ENCODE measurements at regions not wholly inside any gene's neighbourhood (a gene's known extent, or its start where the extent isn't known, plus 50 kb on each side); places are given as distances from the start of the nearest gene placed in this dataset.

DNA sequence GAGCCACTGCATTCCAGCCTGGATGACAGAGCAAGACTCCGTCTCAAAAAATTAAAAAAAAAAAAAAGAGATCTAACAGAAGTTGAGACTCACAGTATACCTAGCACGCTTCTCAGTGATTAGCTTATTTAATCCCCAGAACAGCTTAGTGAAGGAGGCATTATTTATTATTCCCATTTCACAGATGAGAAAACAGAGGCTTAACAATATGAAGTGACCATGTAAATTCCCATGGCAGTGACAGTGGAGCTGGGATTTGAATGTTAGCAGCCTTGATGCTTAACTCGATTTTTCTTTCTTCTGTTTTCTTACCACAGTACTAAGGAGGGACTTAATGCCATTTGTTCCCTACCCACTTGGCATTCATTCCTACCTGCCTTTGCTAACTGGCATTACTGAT is 89.9 kb upstream of the ZNF217 start:
- TF ChIP-seq, protein P1, sequence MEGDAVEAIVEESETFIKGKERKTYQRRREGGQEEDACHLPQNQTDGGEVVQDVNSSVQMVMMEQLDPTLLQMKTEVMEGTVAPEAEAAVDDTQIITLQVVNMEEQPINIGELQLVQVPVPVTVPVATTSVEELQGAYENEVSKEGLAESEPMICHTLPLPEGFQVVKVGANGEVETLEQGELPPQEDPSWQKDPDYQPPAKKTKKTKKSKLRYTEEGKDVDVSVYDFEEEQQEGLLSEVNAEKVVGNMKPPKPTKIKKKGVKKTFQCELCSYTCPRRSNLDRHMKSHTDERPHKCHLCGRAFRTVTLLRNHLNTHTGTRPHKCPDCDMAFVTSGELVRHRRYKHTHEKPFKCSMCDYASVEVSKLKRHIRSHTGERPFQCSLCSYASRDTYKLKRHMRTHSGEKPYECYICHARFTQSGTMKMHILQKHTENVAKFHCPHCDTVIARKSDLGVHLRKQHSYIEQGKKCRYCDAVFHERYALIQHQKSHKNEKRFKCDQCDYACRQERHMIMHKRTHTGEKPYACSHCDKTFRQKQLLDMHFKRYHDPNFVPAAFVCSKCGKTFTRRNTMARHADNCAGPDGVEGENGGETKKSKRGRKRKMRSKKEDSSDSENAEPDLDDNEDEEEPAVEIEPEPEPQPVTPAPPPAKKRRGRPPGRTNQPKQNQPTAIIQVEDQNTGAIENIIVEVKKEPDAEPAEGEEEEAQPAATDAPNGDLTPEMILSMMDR (IDR thresholded peaks at IDR 0.05): no peak
- no peak for TF ChIP-seq POLR2AphosphoS5 (IDR thresholded peaks at IDR 0.05; ENCODE audit: insufficient read depth in 1 of 2, low read depth in 1 of 2)
- H3K27ac ChIP-seq: no peak overlapping the region
- no peaks in the 10 kb centered on the region for H3K9me3 ChIP-seq
- H3K4me1 ChIP-seq: no peaks in the 10 kb centered on the region
- no peak for DNase-seq (ENCODE audit: extremely low spot score in 2 of 2)
- intact Hi-C loops (cut with DNase I): no loop called here
- no peak overlapping the region for H3K4me3 ChIP-seq
- H3K27me3 ChIP-seq: no peaks in the 10 kb centered on the region
- no peaks in the 10 kb centered on the region for H3K36me3 ChIP-seq

DNA sequence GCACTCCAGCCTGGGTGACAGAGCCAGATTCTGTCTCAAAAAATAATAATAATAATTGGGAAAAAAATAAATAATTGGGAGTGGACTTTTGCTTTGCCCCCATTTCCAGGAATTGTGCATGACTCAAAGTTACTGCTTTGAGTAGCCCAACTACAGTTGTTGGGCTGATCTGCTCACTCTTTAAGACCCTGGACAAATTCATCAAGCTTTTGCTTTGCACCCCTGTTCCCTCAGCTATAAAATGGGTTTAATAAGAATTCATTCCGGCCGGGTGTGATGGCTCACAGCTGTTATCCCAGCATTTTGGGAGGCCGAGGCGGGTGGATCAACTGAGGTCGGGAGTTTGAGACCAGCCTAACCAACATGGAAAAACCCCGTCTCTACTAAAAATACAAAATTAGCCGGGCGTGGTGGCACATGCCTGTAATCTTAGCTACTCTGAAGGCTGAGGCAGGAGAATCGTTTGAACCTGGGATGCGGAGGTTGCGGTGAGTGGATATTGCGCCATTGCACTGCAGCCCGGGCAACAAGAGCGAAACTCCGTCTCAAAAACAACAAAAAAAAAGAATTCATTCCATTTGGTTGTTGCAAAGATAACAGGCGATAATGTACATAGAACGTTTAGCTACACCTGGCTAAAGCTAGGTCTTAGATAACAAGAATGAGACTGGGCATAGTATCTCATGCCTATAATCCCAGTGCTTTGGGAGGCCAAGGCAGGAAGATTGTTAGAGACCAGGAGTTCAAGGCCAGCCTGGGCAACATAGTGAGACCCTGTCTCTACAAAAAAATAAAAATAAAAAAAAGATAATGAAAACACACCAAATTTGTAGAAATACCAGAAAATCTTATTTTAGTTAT is 87.9 kb upstream of the ZNF217 start:
- H3K36me3 ChIP-seq: no peaks in the 10 kb centered on the region
- H3K4me1 ChIP-seq: no peaks in the 10 kb centered on the region
- H3K27ac ChIP-seq: no peak overlapping the region
- no peak for TF ChIP-seq POLR2AphosphoS5 (IDR thresholded peaks at IDR 0.05; ENCODE audit: insufficient read depth in 1 of 2, low read depth in 1 of 2)
- TF ChIP-seq, protein P1 (IDR thresholded peaks at IDR 0.05): no peak
- TF ChIP-seq POLR2A (IDR thresholded peaks at IDR 0.05): no peak
- H3K4me3 ChIP-seq: no peak overlapping the region
- intact Hi-C loops (cut with DNase I): no loop called here
- no peaks in the 10 kb centered on the region for H3K9me3 ChIP-seq
- no peak for DNase-seq (ENCODE audit: extremely low spot score in 2 of 2)
- H3K27me3 ChIP-seq: no peaks in the 10 kb centered on the region

DNA sequence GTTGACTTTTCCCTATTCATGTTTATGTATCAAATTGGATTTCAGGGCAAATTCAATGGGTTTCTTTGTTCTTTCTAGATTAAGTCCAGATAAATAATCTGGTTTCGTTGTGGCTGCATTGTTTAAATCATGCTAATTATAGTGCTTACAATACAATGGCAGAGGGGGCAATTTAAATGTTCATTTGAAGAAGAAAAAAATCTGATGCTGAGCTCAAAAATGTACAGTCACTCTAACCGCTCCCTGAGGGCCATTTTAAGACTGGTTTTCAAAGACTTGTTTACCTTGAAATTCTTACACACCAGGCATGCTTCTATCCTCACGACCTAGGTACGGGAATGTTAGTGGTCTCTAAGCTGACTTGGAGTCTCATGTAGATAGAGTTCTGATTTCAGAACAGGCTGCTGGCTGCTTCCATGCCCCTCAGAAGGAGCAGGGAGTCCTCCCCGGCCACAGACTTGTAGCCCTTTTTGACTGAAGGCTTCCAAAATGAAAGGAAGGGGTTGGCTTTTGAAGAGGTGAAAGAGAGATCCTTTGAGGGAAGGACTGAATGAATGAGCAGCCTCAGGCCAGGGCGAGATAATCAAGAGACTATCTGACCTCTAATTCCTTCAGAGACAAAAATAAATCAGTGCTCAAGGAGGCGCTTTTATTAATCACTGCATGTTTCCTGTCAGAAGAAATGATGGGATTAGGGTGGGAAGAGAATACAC is 86.1 kb upstream of the ZNF217 start:
- H3K27me3 ChIP-seq: no peaks in the 10 kb centered on the region
- no peaks in the 10 kb centered on the region for H3K4me1 ChIP-seq
- no peak for DNase-seq (ENCODE audit: extremely low spot score in 2 of 2)
- TF ChIP-seq POLR2A (IDR thresholded peaks at IDR 0.05): no peak
- TF ChIP-seq, protein P1 (IDR thresholded peaks at IDR 0.05): no peak
- no peak for TF ChIP-seq POLR2AphosphoS5 (IDR thresholded peaks at IDR 0.05; ENCODE audit: insufficient read depth in 1 of 2, low read depth in 1 of 2)
- no peaks in the 10 kb centered on the region for H3K9me3 ChIP-seq
- H3K4me3 ChIP-seq: no peak overlapping the region
- intact Hi-C loops (cut with DNase I): no loop called here
- H3K27ac ChIP-seq: no peak overlapping the region
- H3K36me3 ChIP-seq: no peaks in the 10 kb centered on the region

DNA sequence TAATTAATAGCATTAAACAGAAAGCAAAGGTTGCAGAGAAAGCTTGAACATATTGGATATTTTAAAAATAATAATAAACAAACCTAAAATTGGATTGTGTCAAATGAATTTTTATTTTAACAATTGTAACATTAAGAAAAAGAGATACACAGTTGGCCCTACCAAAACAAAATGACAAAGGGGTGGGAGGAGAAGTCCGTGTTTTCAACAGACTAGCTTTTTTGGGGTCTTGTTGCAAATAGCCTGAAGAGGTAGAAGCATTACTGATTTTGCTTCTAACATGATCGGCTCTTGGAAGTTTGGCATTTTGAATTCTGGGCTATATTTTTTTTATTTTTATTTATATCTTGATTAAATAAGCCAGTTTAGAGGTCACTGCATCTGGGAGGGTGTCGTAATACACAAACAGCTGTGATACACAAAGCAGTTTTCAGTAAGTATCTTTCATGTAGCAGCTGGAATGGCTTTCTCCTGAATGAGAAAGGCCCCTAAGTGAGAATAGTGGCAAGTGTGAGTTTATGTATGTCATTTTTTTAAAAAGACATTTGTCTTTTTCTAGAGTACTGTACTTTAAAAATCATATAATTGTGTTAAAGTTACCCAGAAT is 85.5 kb upstream of the ZNF217 start:
- intact Hi-C loops (cut with DNase I): no loop called here
- Histone ChIP-seq H3K27ac (no peak overlapping the region), H3K27me3 (no peaks in the 10 kb centered on the region), H3K4me1 (no peaks in the 10 kb centered on the region), H3K36me3 (no peaks in the 10 kb centered on the region), H3K4me3 (no peak overlapping the region), H3K9me3 (no peaks in the 10 kb centered on the region)
- DNase-seq (ENCODE audit: extremely low spot score in 2 of 2): no peak
- TF ChIP-seq POLR2AphosphoS5 (IDR thresholded peaks at IDR 0.05; ENCODE audit: insufficient read depth in 1 of 2, low read depth in 1 of 2) (no peak), POLR2A (IDR thresholded peaks at IDR 0.05) (no peak)
- TF ChIP-seq, protein P1 (IDR thresholded peaks at IDR 0.05): no peak

Measured in vagina (tissue), 2 donors.